CD4-positive, alpha-beta T cell treated with Interleukin-4 for 4 hours (primary cell): ENCODE measurements at regions not wholly inside any gene's neighbourhood (a gene's known extent, or its start where the extent isn't known, plus 50 kb on each side); places are given as distances from the start of the nearest gene placed in this dataset.
"Not testable (repeated sequence)": the region's sequence is repeated elsewhere in the genome, so short reads cannot be mapped to it uniquely, and the experiment has no call there.

Source experiments
- DNase-seq: peaks from one replicate; pipeline ENCODE4 v3.0.0-alpha.2; 2020

GRCh38 chr20:25985597-25985996, 288.9 kb upstream of the ZNF337 start:
- DNase-seq = no peak

- peak; percentile 20 for DNase-seq
Observed at GRCh38 chr20:25984933-25985332, 288.3 kb upstream of the ZNF337 start.

GRCh38 chr20:25982701-25983100, 286.0 kb upstream of the ZNF337 start:
- not testable (repeated sequence) for DNase-seq

- DNase-seq = not testable (repeated sequence)
Observed at GRCh38 chr20:25978450-25979190, 282.0 kb upstream of the ZNF337 start.

- DNase-seq = not testable (repeated sequence)
Observed at GRCh38 chr20:25975816-25976215, 279.2 kb upstream of the ZNF337 start.

GRCh38 chr20:25965203-25965602, 268.6 kb upstream of the ZNF337 start:
- not testable (repeated sequence) for DNase-seq

GRCh38 chr20:25953876-25954275, 257.2 kb upstream of the ZNF337 start:
- not testable (repeated sequence) for DNase-seq

GRCh38 chr20:25935230-25935629, 238.6 kb upstream of the ZNF337 start:
- not testable (repeated sequence) for DNase-seq

GRCh38 chr20:25932806-25933205, 236.2 kb upstream of the ZNF337 start:
- not testable (repeated sequence) for DNase-seq

GRCh38 chr20:25932170-25932569, 235.5 kb upstream of the ZNF337 start:
- DNase-seq = not testable (repeated sequence)

GRCh38 chr20:25902321-25902720, 205.7 kb upstream of the ZNF337 start:
- not testable (repeated sequence) for DNase-seq

GRCh38 chr20:25898663-25899062, 202.0 kb upstream of the ZNF337 start:
- not testable (repeated sequence) for DNase-seq

GRCh38 chr20:25879096-25879495, 182.4 kb upstream of the ZNF337 start:
- DNase-seq = not testable (repeated sequence)

GRCh38 chr20:25868650-25868979, 172.0 kb upstream of the ZNF337 start:
- not testable (repeated sequence) for DNase-seq

- peak; percentile 46 for DNase-seq
Observed at GRCh38 chr20:25867776-25868649, 171.4 kb upstream of the ZNF337 start.

- DNase-seq = not testable (repeated sequence)
Observed at GRCh38 chr20:25867015-25867775, 170.5 kb upstream of the ZNF337 start.

GRCh38 chr20:25865715-25866656, 169.3 kb upstream of the ZNF337 start:
- peak; percentile 57 for DNase-seq

- DNase-seq = not testable (repeated sequence)
Observed at GRCh38 chr20:25864963-25865714, 168.5 kb upstream of the ZNF337 start.

GRCh38 chr20:25864326-25864962, 167.8 kb upstream of the ZNF337 start:
- DNase-seq = no peak

GRCh38 chr20:25863536-25864325, 167.1 kb upstream of the ZNF337 start:
- no peak for DNase-seq
